ENCODE measurements at regions not wholly inside any gene's neighbourhood (a gene's known extent, or its start where the extent isn't known, plus 50 kb on each side); places are given as distances from the start of the nearest gene placed in this dataset.

GRCh38 chrX:5617666-5618065, 611.0 kb downstream of the NLGN4X start:
- TF ChIP-seq ESRRG (CRISPR knock-in tag; IDR thresholded peaks at IDR 0.05), result no peak
- no peak for TF ChIP-seq ZNF70 (CRISPR knock-in tag; IDR thresholded peaks at IDR 0.05)
- TF ChIP-seq, protein P1, sequence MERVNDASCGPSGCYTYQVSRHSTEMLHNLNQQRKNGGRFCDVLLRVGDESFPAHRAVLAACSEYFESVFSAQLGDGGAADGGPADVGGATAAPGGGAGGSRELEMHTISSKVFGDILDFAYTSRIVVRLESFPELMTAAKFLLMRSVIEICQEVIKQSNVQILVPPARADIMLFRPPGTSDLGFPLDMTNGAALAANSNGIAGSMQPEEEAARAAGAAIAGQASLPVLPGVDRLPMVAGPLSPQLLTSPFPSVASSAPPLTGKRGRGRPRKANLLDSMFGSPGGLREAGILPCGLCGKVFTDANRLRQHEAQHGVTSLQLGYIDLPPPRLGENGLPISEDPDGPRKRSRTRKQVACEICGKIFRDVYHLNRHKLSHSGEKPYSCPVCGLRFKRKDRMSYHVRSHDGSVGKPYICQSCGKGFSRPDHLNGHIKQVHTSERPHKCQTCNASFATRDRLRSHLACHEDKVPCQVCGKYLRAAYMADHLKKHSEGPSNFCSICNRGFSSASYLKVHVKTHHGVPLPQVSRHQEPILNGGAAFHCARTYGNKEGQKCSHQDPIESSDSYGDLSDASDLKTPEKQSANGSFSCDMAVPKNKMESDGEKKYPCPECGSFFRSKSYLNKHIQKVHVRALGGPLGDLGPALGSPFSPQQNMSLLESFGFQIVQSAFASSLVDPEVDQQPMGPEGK (CRISPR knock-in tag; IDR thresholded peaks at IDR 0.05; ENCODE audit: borderline replicate concordance), result no peak
- TF ChIP-seq, protein P2, sequence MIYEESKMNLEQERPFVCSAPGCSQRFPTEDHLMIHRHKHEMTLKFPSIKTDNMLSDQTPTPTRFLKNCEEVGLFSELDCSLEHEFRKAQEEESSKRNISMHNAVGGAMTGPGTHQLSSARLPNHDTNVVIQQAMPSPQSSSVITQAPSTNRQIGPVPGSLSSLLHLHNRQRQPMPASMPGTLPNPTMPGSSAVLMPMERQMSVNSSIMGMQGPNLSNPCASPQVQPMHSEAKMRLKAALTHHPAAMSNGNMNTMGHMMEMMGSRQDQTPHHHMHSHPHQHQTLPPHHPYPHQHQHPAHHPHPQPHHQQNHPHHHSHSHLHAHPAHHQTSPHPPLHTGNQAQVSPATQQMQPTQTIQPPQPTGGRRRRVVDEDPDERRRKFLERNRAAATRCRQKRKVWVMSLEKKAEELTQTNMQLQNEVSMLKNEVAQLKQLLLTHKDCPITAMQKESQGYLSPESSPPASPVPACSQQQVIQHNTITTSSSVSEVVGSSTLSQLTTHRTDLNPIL (CRISPR knock-in tag; IDR thresholded peaks at IDR 0.05; ENCODE audit: low read depth), result no peak
- TF ChIP-seq ZNF8 (CRISPR knock-in tag; IDR thresholded peaks at IDR 0.05), result no peak
- no peak for TF ChIP-seq ZFP30 (CRISPR knock-in tag; IDR thresholded peaks at IDR 0.05)
- TF ChIP-seq, protein P3, sequence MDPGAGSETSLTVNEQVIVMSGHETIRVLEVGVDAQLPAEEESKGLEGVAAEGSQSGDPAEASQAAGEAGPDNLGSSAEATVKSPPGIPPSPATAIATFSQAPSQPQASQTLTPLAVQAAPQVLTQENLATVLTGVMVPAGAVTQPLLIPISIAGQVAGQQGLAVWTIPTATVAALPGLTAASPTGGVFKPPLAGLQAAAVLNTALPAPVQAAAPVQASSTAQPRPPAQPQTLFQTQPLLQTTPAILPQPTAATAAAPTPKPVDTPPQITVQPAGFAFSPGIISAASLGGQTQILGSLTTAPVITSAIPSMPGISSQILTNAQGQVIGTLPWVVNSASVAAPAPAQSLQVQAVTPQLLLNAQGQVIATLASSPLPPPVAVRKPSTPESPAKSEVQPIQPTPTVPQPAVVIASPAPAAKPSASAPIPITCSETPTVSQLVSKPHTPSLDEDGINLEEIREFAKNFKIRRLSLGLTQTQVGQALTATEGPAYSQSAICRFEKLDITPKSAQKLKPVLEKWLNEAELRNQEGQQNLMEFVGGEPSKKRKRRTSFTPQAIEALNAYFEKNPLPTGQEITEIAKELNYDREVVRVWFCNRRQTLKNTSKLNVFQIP (CRISPR knock-in tag; IDR thresholded peaks at IDR 0.05; ENCODE audit: borderline replicate concordance, low read depth), result no peak
- no peak for TF ChIP-seq ARNTL (CRISPR knock-in tag; IDR thresholded peaks at IDR 0.05; ENCODE audit: borderline replicate concordance, low read depth)
